K562 (cell line): ENCODE measurements at regions not wholly inside any gene's neighbourhood (a gene's known extent, or its start where the extent isn't known, plus 50 kb on each side); places are given as distances from the start of the nearest gene placed in this dataset.

Experiments used
- CEBPB ChIP-seq: fragments of 450-650 bp; IDR thresholded peaks from 2 replicates; pipeline ENCODE4 v1.6.1; 2016; ENCODE audit warnings: missing genetic modification characterization, missing compliant biosample characterization
- CUX1 ChIP-seq: fragments of 200-800 bp; sonication (Bioruptor generic); IDR thresholded peaks from 2 replicates; pipeline ENCODE4 v1.6.1; 2016; ENCODE audit warnings: missing genetic modification characterization, missing compliant biosample characterization
- E2F1 ChIP-seq: sonication (generic); formaldehyde crosslinking; IDR thresholded peaks from 2 replicates; pipeline ENCODE4 v1.8.1; 2023; ENCODE audit warnings: mild to moderate bottlenecking, missing genetic modification reagents, moderate library complexity
- KAT2B ChIP-seq: IDR thresholded peaks from one replicate; pipeline ENCODE4 v1.6.1; 2012; ENCODE audit warnings: low read depth, mild to moderate bottlenecking, control low read depth, inconsistent platforms, low read length, moderate library complexity
- KLF10 ChIP-seq: fragments of 250-450 bp; sonication (Bioruptor Pico); IDR thresholded peaks from 2 replicates; pipeline ENCODE4 v1.6.1; 2021; ENCODE audit warnings: matching md5 sums
- MAX ChIP-seq: sonication (generic); formaldehyde crosslinking; IDR thresholded peaks from 2 replicates; pipeline ENCODE4 v1.9.0; 2022; ENCODE audit warnings: mild to moderate bottlenecking, missing genetic modification reagents
- NR1H2 ChIP-seq: sonication (generic); formaldehyde crosslinking; IDR thresholded peaks from 2 replicates; pipeline ENCODE4 v1.4.0; 2020; ENCODE audit warnings: mild to moderate bottlenecking, missing genetic modification reagents
- NR2C2 ChIP-seq, 2 experiments: fragments of 200-800 bp in 1 of 2; sonication (Bioruptor generic) in 1 of 2; sonication (generic) in 1 of 2; formaldehyde crosslinking in 1 of 2; IDR thresholded peaks; 2 replicates each; pipeline versions ENCODE4 v1.6.1 to v1.8.0; 2016 to 2022; ENCODE audit warnings: mild to moderate bottlenecking in 1 of 2, missing compliant biosample characterization in 1 of 2, missing genetic modification characterization in 1 of 2, missing genetic modification reagents in 1 of 2
- NUFIP1 ChIP-seq: fragments of 450-650 bp; IDR thresholded peaks from 2 replicates; pipeline ENCODE4 v1.6.1; 2018; ENCODE audit not compliant: partially characterized antibody
- POLR2AphosphoS5 ChIP-seq: IDR thresholded peaks from 2 replicates; pipeline ENCODE4 v1.6.1; 2011; ENCODE audit warnings: mild to moderate bottlenecking, low read depth, low read length, moderate library complexity; ENCODE audit not compliant: control insufficient read depth, insufficient read depth
- ZMIZ1 ChIP-seq, 2 experiments: fragments of 150-350 bp in 1 of 2; IDR thresholded peaks; 2 replicates each; pipeline ENCODE4 v1.6.1; 2012 to 2016; ENCODE audit warnings: low read depth in 2 of 2, low read length in 2 of 2, mild to moderate bottlenecking in 1 of 2, moderate library complexity in 1 of 2
- ZNF583 ChIP-seq: fragments of 250-450 bp; sonication (Bioruptor Pico); IDR thresholded peaks from 2 replicates; pipeline ENCODE4 v1.4.0; 2020
- TF ChIP-seq, protein P1 (sequence below), 3 experiments: IDR thresholded peaks in 2 of 3; conservative IDR thresholded peaks in 1 of 3; 2 replicates each; pipeline ENCODE4 v1.5.1; 2011 to 2012; ENCODE audit warnings: low read length in 3 of 3, mild to moderate bottlenecking in 3 of 3, control low read depth in 2 of 3, improper control_type of control experiment in 1 of 3, inconsistent platforms in 1 of 3, low read depth in 1 of 3, mixed read lengths in 1 of 3, moderate library complexity in 1 of 3; ENCODE audit not compliant: insufficient read depth in 2 of 3

DNA sequence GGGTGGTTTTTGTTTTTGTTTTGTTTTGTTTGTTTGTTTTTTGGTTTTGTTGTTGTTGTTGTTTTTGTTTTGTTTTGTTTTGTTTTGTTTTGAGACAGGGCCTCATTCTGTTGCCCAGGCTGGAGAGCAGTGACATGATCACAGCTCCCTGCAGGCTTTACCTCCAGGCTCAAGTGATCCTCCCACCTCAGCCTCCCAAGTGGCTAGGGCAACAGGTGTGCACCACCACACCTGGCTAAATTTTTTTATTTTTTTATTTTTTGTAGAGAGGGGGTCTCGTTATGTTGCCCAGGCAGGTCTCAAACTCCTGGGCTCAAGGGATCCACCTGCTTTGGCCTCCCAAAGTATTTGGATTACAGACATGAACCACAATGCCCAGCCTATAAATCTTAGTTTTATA, 115.9 kb upstream of the NFE2L3 start:
- TF ChIP-seq CEBPB (tag) = no peak
- no peak for TF ChIP-seq MAX
- TF ChIP-seq, protein P1, sequence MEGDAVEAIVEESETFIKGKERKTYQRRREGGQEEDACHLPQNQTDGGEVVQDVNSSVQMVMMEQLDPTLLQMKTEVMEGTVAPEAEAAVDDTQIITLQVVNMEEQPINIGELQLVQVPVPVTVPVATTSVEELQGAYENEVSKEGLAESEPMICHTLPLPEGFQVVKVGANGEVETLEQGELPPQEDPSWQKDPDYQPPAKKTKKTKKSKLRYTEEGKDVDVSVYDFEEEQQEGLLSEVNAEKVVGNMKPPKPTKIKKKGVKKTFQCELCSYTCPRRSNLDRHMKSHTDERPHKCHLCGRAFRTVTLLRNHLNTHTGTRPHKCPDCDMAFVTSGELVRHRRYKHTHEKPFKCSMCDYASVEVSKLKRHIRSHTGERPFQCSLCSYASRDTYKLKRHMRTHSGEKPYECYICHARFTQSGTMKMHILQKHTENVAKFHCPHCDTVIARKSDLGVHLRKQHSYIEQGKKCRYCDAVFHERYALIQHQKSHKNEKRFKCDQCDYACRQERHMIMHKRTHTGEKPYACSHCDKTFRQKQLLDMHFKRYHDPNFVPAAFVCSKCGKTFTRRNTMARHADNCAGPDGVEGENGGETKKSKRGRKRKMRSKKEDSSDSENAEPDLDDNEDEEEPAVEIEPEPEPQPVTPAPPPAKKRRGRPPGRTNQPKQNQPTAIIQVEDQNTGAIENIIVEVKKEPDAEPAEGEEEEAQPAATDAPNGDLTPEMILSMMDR (IDR thresholded peaks at IDR 0.05 in 2 of 3, conservative IDR thresholded peaks at IDR 0.05 in 1 of 3; ENCODE audit: insufficient read depth in 2 of 3, low read depth in 1 of 3, low read length in 3 of 3) = no peak
- TF ChIP-seq CUX1 (CRISPR knock-in tag) = no peak
- TF ChIP-seq ZMIZ1 (IDR thresholded peaks at IDR 0.05; ENCODE audit: low read depth in 2 of 2, low read length in 2 of 2) = no peak
- TF ChIP-seq ZNF583 (CRISPR knock-in tag) = no peak
- no peak for TF ChIP-seq KAT2B
- TF ChIP-seq POLR2AphosphoS5 = no peak
- TF ChIP-seq KLF10 = no peak
- no peak for TF ChIP-seq NR2C2 (CRISPR knock-in tag; IDR thresholded peaks at IDR 0.05)
- no peak for TF ChIP-seq NR2C2 (tag; IDR thresholded peaks at IDR 0.05)
- TF ChIP-seq NUFIP1 = no peak
- no peak for TF ChIP-seq E2F1 (CRISPR knock-in tag)
- TF ChIP-seq NR1H2 (CRISPR knock-in tag) = no peak
